Peyer's patch (tissue), 4 donors: ENCODE measurements at regions not wholly inside any gene's neighbourhood (a gene's known extent, or its start where the extent isn't known, plus 50 kb on each side); places are given as distances from the start of the nearest gene placed in this dataset.

Experiments used
- DNase-seq, 3 donors: peaks; one replicate each; pipeline ENCODE4 v3.0.0-alpha.2; 2017 to 2019
- H3K27ac ChIP-seq, 4 donors: fragments of 200-600 bp; sonication (generic); one replicate each; pipeline ENCODE4 v1.5.1; 2016 to 2019
- H3K27me3 ChIP-seq, 2 donors: fragments of 200-600 bp; sonication (generic); one replicate each; pipeline ENCODE4 v1.5.1; 2019
- H3K36me3 ChIP-seq, 3 donors: fragments of 200-600 bp; sonication (generic); one replicate each; pipeline ENCODE4 v1.5.1; 2016 to 2019
- H3K4me1 ChIP-seq, 4 donors: fragments of 200-600 bp; sonication (generic); one replicate each; pipeline ENCODE4 v1.5.1; 2016 to 2019
- H3K4me3 ChIP-seq, 4 donors: fragments of 200-600 bp; sonication (generic); 1 replicate in 3 of 4; 2 replicates in 1 of 4; pipeline ENCODE4 v1.5.1; 2016 to 2019; ENCODE audit warnings: mild to moderate bottlenecking in 1 of 4
- H3K9me3 ChIP-seq, 4 donors: fragments of 200-600 bp; sonication (generic); one replicate each; pipeline ENCODE4 v1.5.1; 2016 to 2019; ENCODE audit warnings: mild to moderate bottlenecking in 1 of 4
- POLR2A ChIP-seq, 2 donors: fragments of 450-650 bp; IDR thresholded peaks; one replicate each; pipeline ENCODE4 v1.5.1; 2017; ENCODE audit warnings: antibody characterized with exemption in 2 of 2, mild to moderate bottlenecking in 2 of 2, moderate library complexity in 2 of 2
- TF ChIP-seq, protein P1 (sequence below), 6 experiments: fragments of 450-650 bp in 4 of 6; fragments of 200-600 bp in 2 of 6; sonication (generic) in 1 of 6; IDR thresholded peaks; one replicate each; pipeline ENCODE4 v1.5.1; 2017 to 2019; ENCODE audit warnings: antibody characterized with exemption in 6 of 6, mild to moderate bottlenecking in 3 of 6, moderate library complexity in 1 of 6

DNA sequence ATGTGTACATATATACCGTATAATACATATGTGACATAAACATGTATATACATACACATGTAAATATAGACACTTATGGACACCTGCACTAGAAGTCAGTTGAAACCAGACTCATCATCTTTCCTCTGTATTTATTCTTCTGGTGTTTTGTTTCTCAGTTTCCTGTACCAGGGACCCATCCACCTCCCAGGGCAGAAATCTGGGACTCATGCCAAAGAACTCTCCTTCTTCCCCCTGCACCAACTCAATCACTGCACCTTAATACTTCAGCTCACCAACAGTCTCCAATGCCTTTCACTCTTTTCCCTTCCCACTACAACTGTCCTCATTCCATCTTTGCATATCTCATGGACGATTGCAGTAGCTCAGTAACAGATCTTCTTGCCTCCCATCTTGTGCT, 428.0 kb downstream of the FBXO15 start:
- DNase-seq, result no peak
- H3K9me3 ChIP-seq, result no peaks in the 10 kb centered on the region

DNA sequence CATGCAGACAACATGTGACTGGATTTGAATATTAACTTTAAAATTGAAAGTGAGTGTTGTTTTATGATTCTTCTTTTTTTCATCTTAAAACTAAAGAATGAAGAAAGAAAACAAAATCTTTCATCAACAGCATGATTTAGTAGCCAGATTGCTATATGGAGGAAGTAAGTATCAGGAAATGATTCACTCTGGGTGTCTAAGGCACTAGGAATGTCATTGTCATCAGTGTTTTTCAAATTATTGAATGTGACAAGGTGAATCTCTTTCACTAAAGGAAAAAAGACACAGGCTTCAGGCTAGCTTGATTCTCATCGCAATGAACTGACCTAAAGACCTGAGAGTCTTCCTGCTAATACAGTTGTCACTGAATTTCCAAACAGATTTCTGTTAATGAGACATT, 430.1 kb downstream of the FBXO15 start:
- Histone ChIP-seq H3K36me3 (no peaks in the 10 kb centered on the region), H3K9me3 (no peaks in the 10 kb centered on the region), H3K4me3 (no peak overlapping the region), H3K27ac (no peak overlapping the region), H3K4me1 (no peaks in the 10 kb centered on the region), H3K27me3 (no peaks in the 10 kb centered on the region)
- DNase-seq, result no peak
- no peak for TF ChIP-seq POLR2A (IDR thresholded peaks at IDR 0.05)
- TF ChIP-seq, protein P1, sequence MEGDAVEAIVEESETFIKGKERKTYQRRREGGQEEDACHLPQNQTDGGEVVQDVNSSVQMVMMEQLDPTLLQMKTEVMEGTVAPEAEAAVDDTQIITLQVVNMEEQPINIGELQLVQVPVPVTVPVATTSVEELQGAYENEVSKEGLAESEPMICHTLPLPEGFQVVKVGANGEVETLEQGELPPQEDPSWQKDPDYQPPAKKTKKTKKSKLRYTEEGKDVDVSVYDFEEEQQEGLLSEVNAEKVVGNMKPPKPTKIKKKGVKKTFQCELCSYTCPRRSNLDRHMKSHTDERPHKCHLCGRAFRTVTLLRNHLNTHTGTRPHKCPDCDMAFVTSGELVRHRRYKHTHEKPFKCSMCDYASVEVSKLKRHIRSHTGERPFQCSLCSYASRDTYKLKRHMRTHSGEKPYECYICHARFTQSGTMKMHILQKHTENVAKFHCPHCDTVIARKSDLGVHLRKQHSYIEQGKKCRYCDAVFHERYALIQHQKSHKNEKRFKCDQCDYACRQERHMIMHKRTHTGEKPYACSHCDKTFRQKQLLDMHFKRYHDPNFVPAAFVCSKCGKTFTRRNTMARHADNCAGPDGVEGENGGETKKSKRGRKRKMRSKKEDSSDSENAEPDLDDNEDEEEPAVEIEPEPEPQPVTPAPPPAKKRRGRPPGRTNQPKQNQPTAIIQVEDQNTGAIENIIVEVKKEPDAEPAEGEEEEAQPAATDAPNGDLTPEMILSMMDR (IDR thresholded peaks at IDR 0.05), result no peak

More for the DNA sequence above, 428.0 kb downstream of the FBXO15 start:
- Histone ChIP-seq H3K27ac (no peak overlapping the region), H3K36me3 (no peaks in the 10 kb centered on the region), H3K4me3 (no peak overlapping the region), H3K27me3 (no peaks in the 10 kb centered on the region), H3K4me1 (no peaks in the 10 kb centered on the region)
- TF ChIP-seq, protein P1 (IDR thresholded peaks at IDR 0.05), result no peak
- TF ChIP-seq POLR2A (IDR thresholded peaks at IDR 0.05), result no peak

DNA sequence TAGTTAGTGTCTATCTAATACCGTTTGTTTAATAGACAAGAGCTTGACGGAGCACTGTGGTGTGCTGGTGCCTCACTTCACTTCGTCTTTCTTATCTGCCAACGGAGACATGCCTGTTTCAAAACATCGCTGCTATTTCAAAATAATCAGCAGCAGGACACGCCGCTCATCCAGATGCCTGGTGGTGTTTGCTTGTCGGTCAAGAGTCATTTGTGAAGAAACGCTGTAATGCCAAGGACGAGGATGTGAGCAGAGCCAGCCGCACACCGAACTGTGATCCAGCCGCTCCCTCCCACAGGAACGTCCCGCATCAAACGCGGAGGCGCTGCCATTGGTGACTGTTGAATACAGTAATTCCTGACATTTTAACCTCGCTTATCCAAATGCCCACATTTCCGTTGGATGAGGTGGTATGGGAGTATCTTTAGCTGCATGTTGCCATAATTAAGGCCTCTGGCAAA, 432.4 kb downstream of the FBXO15 start:
- H3K27me3 ChIP-seq, result no peaks in the 10 kb centered on the region
- H3K36me3 ChIP-seq, result no peaks in the 10 kb centered on the region
- H3K9me3 ChIP-seq, result no peaks in the 10 kb centered on the region
- DNase-seq, result no peak
- no peak overlapping the region for H3K4me3 ChIP-seq
- no peak overlapping the region for H3K27ac ChIP-seq
- TF ChIP-seq POLR2A (IDR thresholded peaks at IDR 0.05), result no peak
- TF ChIP-seq, protein P1 (IDR thresholded peaks at IDR 0.05), result no peak
- no peaks in the 10 kb centered on the region for H3K4me1 ChIP-seq

DNA sequence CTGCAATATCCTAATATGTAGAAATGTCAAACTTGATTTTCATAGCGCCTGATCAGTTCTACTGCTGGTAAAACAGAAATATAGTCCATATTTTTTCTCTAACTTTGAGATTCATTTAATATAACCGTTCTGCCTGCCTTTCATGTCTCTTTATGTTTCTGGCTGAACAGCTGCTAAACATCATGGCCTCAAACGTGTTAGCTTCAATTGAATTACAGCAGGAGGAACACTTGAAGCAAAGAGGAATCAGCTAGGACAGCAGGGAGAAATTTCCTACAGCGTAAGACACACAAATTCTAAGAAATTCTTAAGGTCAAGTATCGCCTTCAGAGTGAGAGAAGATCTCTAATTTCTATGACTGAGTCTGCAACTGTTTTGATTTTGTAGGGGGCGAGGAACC, 433.2 kb downstream of the FBXO15 start:
- TF ChIP-seq, protein P1 (IDR thresholded peaks at IDR 0.05), result no peak
- no peak for TF ChIP-seq POLR2A (IDR thresholded peaks at IDR 0.05)
- H3K27me3 ChIP-seq, result no peaks in the 10 kb centered on the region
- H3K4me1 ChIP-seq, result no peaks in the 10 kb centered on the region
- H3K4me3 ChIP-seq, result no peak overlapping the region
- H3K36me3 ChIP-seq, result no peaks in the 10 kb centered on the region
- no peak overlapping the region for H3K27ac ChIP-seq
- no peaks in the 10 kb centered on the region for H3K9me3 ChIP-seq
- no peak for DNase-seq

DNA sequence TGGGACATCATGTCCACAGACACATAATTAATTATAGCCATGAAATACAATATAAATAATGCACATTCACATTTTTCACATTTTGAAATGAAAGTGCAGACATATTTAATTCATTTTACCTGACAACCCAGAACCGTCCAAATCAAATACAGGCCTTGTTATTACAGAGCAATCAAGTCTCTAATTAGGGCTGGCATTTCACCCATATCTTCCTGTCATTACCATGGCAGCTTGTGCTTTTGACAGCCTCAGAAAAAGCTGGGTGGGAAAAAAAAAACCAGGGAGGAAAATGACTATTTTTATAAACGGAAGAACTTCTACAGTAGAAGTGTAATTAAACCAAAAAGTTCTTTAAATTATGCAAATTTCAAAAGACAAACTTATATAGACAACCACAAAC, 436.4 kb downstream of the FBXO15 start:
- no peak for DNase-seq
- Histone ChIP-seq H3K4me3 (no peak overlapping the region), H3K4me1 (no peaks in the 10 kb centered on the region), H3K36me3 (no peaks in the 10 kb centered on the region), H3K27me3 (no peaks in the 10 kb centered on the region), H3K27ac (no peak overlapping the region), H3K9me3 (no peaks in the 10 kb centered on the region)
- TF ChIP-seq, protein P1 (IDR thresholded peaks at IDR 0.05), result no peak
- no peak for TF ChIP-seq POLR2A (IDR thresholded peaks at IDR 0.05)

DNA sequence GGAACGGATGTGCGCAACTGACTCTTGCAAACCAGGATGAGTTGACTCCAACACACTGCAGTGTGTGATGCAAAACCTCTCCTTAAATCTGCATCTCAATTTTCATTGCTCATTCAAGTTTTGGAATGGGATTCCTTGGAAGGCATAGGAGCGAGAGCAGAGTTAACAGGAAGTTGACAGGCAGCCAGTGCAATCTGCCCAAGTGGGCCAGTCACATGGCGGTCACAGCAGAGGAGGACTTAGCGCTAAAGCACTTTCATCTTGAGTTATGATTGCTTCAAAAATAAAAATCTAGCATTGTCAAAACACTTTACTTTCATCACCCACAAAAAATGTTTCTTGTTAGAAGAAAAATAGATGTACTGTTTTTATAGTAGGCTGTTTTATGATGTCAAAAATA, 439.0 kb downstream of the FBXO15 start:
- no peaks in the 10 kb centered on the region for H3K9me3 ChIP-seq
- no peak for DNase-seq

More for the DNA sequence above, 439.0 kb downstream of the FBXO15 start:
- TF ChIP-seq, protein P1 (IDR thresholded peaks at IDR 0.05), result no peak
- no peak for TF ChIP-seq POLR2A (IDR thresholded peaks at IDR 0.05)
- Histone ChIP-seq H3K27me3 (no peaks in the 10 kb centered on the region), H3K4me3 (no peak overlapping the region), H3K36me3 (no peaks in the 10 kb centered on the region), H3K27ac (no peak overlapping the region), H3K4me1 (no peaks in the 10 kb centered on the region)
